Ascending aorta (tissue), 2 donors: ENCODE measurements at regions not wholly inside any gene's neighbourhood (a gene's known extent, or its start where the extent isn't known, plus 50 kb on each side); places are given as distances from the start of the nearest gene placed in this dataset.

Experiments
- DNase-seq, 2 donors: peaks; one replicate each; pipeline ENCODE4 v3.0.0-alpha.2; 2019; ENCODE audit warnings: low spot score in 2 of 2
- H3K27ac ChIP-seq, 2 donors: fragments of 200-600 bp; sonication (generic); one replicate each; pipeline ENCODE4 v1.5.1; 2016 to 2017; ENCODE audit warnings: mild to moderate bottlenecking in 1 of 2
- H3K27me3 ChIP-seq: fragments of 200-600 bp; sonication (generic); one replicate; pipeline ENCODE4 v1.5.1; 2017
- H3K36me3 ChIP-seq, 2 donors: fragments of 200-600 bp; sonication (generic); one replicate each; pipeline ENCODE4 v1.5.1; 2016
- H3K4me1 ChIP-seq, 2 donors: fragments of 200-600 bp; sonication (generic); one replicate each; pipeline ENCODE4 v1.5.1; 2016 to 2017; ENCODE audit warnings: mild to moderate bottlenecking in 1 of 2
- H3K4me3 ChIP-seq, 2 donors: fragments of 200-600 bp; sonication (generic); one replicate each; pipeline ENCODE4 v1.5.1; 2016 to 2017; ENCODE audit warnings: mild to moderate bottlenecking in 1 of 2
- H3K9me3 ChIP-seq, 2 donors: fragments of 200-600 bp; sonication (generic); one replicate each; pipeline ENCODE4 v1.5.1; 2016
- CTCF ChIP-seq, 3 experiments: fragments of 200-600 bp in 2 of 3; fragments of 450-650 bp in 1 of 3; sonication (generic) in 2 of 3; IDR thresholded peaks; one replicate each; pipeline ENCODE4 v1.5.1; 2016 to 2019; ENCODE audit warnings: antibody characterized with exemption in 3 of 3, mild to moderate bottlenecking in 1 of 3, moderate library complexity in 1 of 3
- intact Hi-C: fragments of 100-400 bp; cut with DNase I; formaldehyde crosslinking; loops from one replicate; pipeline ENCODE4 v1.15.1; 2023

- no peak for DNase-seq
- H3K27ac ChIP-seq = no peak overlapping the region
- H3K4me1 ChIP-seq = no peaks in the 10 kb centered on the region
- intact Hi-C loops = no loop called here
- TF ChIP-seq CTCF (IDR thresholded peaks at IDR 0.05) = no peak
- H3K9me3 ChIP-seq = no peaks in the 10 kb centered on the region
- H3K27me3 ChIP-seq = no peaks in the 10 kb centered on the region
- H3K4me3 ChIP-seq = no peak overlapping the region
- no peaks in the 10 kb centered on the region for H3K36me3 ChIP-seq
These were observed 315.2 kb downstream of the DCDC2C start for GRCh38 chr2:4018535-4018934.

- Histone ChIP-seq H3K36me3 (no peaks in the 10 kb centered on the region), H3K4me3 (no peak overlapping the region), H3K27ac (no peak overlapping the region), H3K4me1 (no peaks in the 10 kb centered on the region), H3K9me3 (no peaks in the 10 kb centered on the region), H3K27me3 (no peaks in the 10 kb centered on the region)
- DNase-seq = no peak
- TF ChIP-seq CTCF (IDR thresholded peaks at IDR 0.05) = no peak
- intact Hi-C loops = no loop called here
These were observed 316.8 kb downstream of the DCDC2C start for GRCh38 chr2:4020153-4020552.

- Histone ChIP-seq H3K36me3 (no peaks in the 10 kb centered on the region), H3K4me1 (no peaks in the 10 kb centered on the region), H3K9me3 (no peaks in the 10 kb centered on the region), H3K27ac (no peak overlapping the region), H3K4me3 (no peak overlapping the region), H3K27me3 (no peaks in the 10 kb centered on the region)
- intact Hi-C loops = no loop called here
- no peak for TF ChIP-seq CTCF (IDR thresholded peaks at IDR 0.05)
- no peak for DNase-seq
These were observed 317.3 kb downstream of the DCDC2C start for GRCh38 chr2:4020649-4021048.

- Histone ChIP-seq H3K4me3 (no peak overlapping the region), H3K9me3 (no peaks in the 10 kb centered on the region), H3K27me3 (no peaks in the 10 kb centered on the region), H3K4me1 (no peaks in the 10 kb centered on the region), H3K36me3 (no peaks in the 10 kb centered on the region), H3K27ac (no peak overlapping the region)
- intact Hi-C loops = no loop called here
- DNase-seq = no peak
- TF ChIP-seq CTCF (IDR thresholded peaks at IDR 0.05) = no peak
These were observed 321.2 kb downstream of the DCDC2C start for GRCh38 chr2:4024605-4025004.

GRCh38 chr2:4029081-4029480 is 325.7 kb downstream of the DCDC2C start:
- intact Hi-C loops = no loop called here
- H3K4me1 ChIP-seq = no peaks in the 10 kb centered on the region
- DNase-seq = no peak
- no peaks in the 10 kb centered on the region for H3K36me3 ChIP-seq
- TF ChIP-seq CTCF (IDR thresholded peaks at IDR 0.05) = no peak
- H3K4me3 ChIP-seq = no peak overlapping the region
- H3K27ac ChIP-seq = no peak overlapping the region
- no peaks in the 10 kb centered on the region for H3K9me3 ChIP-seq
- no peaks in the 10 kb centered on the region for H3K27me3 ChIP-seq

GRCh38 chr2:4039896-4040295 is 336.5 kb downstream of the DCDC2C start:
- no peaks in the 10 kb centered on the region for H3K9me3 ChIP-seq
- no peaks in the 10 kb centered on the region for H3K4me1 ChIP-seq
- H3K27ac ChIP-seq = no peak overlapping the region
- no peaks in the 10 kb centered on the region for H3K36me3 ChIP-seq
- no peaks in the 10 kb centered on the region for H3K27me3 ChIP-seq
- H3K4me3 ChIP-seq = no peak overlapping the region
- no peak for TF ChIP-seq CTCF (IDR thresholded peaks at IDR 0.05)
- intact Hi-C loops = no loop called here
- DNase-seq = no peak
